Neuronal stem cell (in vitro differentiated cells): ENCODE measurements at regions not wholly inside any gene's neighbourhood (a gene's known extent, or its start where the extent isn't known, plus 50 kb on each side); places are given as distances from the start of the nearest gene placed in this dataset.
A peak's percentile ranks its signal among the peaks of the same experiment; 100 is the strongest.

Source experiments
- DNase-seq: peaks from one replicate; pipeline ENCODE4 v3.0.0-alpha.2; 2013; ENCODE audit warnings: low spot score
- H2AFZ ChIP-seq: one replicate; pipeline ENCODE4 v1.6.1; 2013; ENCODE audit warnings: mild to moderate bottlenecking, low read length, inconsistent platforms
- H2AK5ac ChIP-seq: 2 replicates; pipeline ENCODE4 v1.6.1; 2013; ENCODE audit warnings: low read depth, mild to moderate bottlenecking, inconsistent platforms, low read length, moderate library complexity, mixed read lengths
- H2BK120ac ChIP-seq: 2 replicates; pipeline ENCODE4 v1.6.1; 2013; ENCODE audit warnings: low read depth, mild to moderate bottlenecking, inconsistent platforms, low read length, moderate library complexity, mixed read lengths
- H2BK12ac ChIP-seq: one replicate; pipeline ENCODE4 v1.6.1; 2013; ENCODE audit warnings: low read length, inconsistent platforms
- H2BK15ac ChIP-seq: 2 replicates; pipeline ENCODE4 v1.6.1; 2013; ENCODE audit warnings: mild to moderate bottlenecking, low read length, inconsistent platforms, mixed read lengths
- H2BK5ac ChIP-seq: one replicate; pipeline ENCODE4 v1.6.1; 2013; ENCODE audit warnings: inconsistent platforms, mild to moderate bottlenecking, low read length, moderate library complexity
- H3K14ac ChIP-seq: one replicate; pipeline ENCODE4 v1.6.1; 2013; ENCODE audit warnings: low read length, inconsistent platforms
- H3K18ac ChIP-seq: 2 replicates; pipeline ENCODE4 v1.6.1; 2013; ENCODE audit warnings: low read length, inconsistent platforms
- H3K23ac ChIP-seq: 2 replicates; pipeline ENCODE4 v1.6.1; 2013; ENCODE audit warnings: low read depth, mild to moderate bottlenecking, mixed read lengths, low read length, inconsistent platforms; ENCODE audit not compliant: poor library complexity
- H3K27ac ChIP-seq: replicated peaks from 3 replicates; pipeline ENCODE4 v1.5.1; 2013; ENCODE audit warnings: low read length, inconsistent platforms
- H3K27me3 ChIP-seq, 3 experiments: 2 replicates each; pipeline ENCODE4 v1.6.1; 2013; ENCODE audit warnings: low read length in 3 of 3, mild to moderate bottlenecking in 2 of 3, inconsistent platforms in 1 of 3, low read depth in 1 of 3, mixed read lengths in 1 of 3, moderate library complexity in 1 of 3; ENCODE audit not compliant: control insufficient read depth in 3 of 3, insufficient read depth in 3 of 3
- H3K36me3 ChIP-seq, 2 donors: replicated peaks in 1 of 2; 2 replicates each; pipeline ENCODE4 v1.6.1; 2013; ENCODE audit warnings: low read length in 2 of 2; ENCODE audit not compliant: control insufficient read depth in 2 of 2, insufficient read depth in 2 of 2
- H3K4ac ChIP-seq: 2 replicates; pipeline ENCODE4 v1.6.1; 2013; ENCODE audit warnings: inconsistent platforms, mild to moderate bottlenecking, low read length, moderate library complexity
- H3K4me1 ChIP-seq, 2 donors: 1 replicate in 1 of 2; 2 replicates in 1 of 2; pipeline ENCODE4 v1.6.1; 2013; ENCODE audit warnings: low read length in 2 of 2, low read depth in 1 of 2; ENCODE audit not compliant: control insufficient read depth in 2 of 2, insufficient read depth in 1 of 2
- H3K4me2 ChIP-seq: one replicate; pipeline ENCODE4 v1.6.1; 2013; ENCODE audit warnings: mild to moderate bottlenecking, low read length, inconsistent platforms; ENCODE audit not compliant: insufficient read depth, poor library complexity, severe bottlenecking
- H3K4me3 ChIP-seq, 2 donors: 2 replicates each; pipeline ENCODE4 v1.5.1; 2013; ENCODE audit warnings: low read length in 2 of 2, mild to moderate bottlenecking in 2 of 2, inconsistent platforms in 1 of 2, moderate library complexity in 1 of 2
- H3K79me1 ChIP-seq: one replicate; pipeline ENCODE4 v1.6.1; 2013; ENCODE audit warnings: low read depth, mild to moderate bottlenecking, inconsistent platforms, low read length, moderate library complexity
- H3K9ac ChIP-seq: one replicate; pipeline ENCODE4 v1.6.1; 2013; ENCODE audit warnings: mild to moderate bottlenecking, low read depth, low read length, inconsistent platforms; ENCODE audit not compliant: poor library complexity
- H3K9me3 ChIP-seq, 2 donors: replicated peaks in 1 of 2; 2 replicates each; pipeline versions ENCODE3 to v1.6.1; 2013; ENCODE audit warnings: low read length in 2 of 2, mild to moderate bottlenecking in 2 of 2, inconsistent platforms in 1 of 2, low read depth in 1 of 2, mixed read lengths in 1 of 2, moderate library complexity in 1 of 2; ENCODE audit not compliant: control insufficient read depth in 2 of 2, insufficient read depth in 1 of 2
- H4K8ac ChIP-seq: one replicate; pipeline ENCODE4 v1.6.1; 2013; ENCODE audit warnings: low read depth, mild to moderate bottlenecking, inconsistent platforms, low read length, moderate library complexity
- H4K91ac ChIP-seq: one replicate; pipeline ENCODE4 v1.6.1; 2013; ENCODE audit warnings: low read length, low read depth, mild to moderate bottlenecking, inconsistent platforms; ENCODE audit not compliant: poor library complexity
- WGBS, 2 donors: extraction: QIAGEN DNeasy Blood & Tissue Kit; methylation state at CpG; one replicate each; pipeline ENCODE4 v1.1.7; 2013; ENCODE audit warnings: missing lambda C conversion rate in 2 of 2, mixed read lengths in 1 of 2; ENCODE audit not compliant: insufficient read length in 2 of 2, insufficient replicate concordance in 1 of 2; ENCODE audit errors: extremely low coverage in 2 of 2; 5-methylcytosine and 5-hydroxymethylcytosine counted together

GRCh38 chr5:36377192-36377591 lies 75.5 kb upstream of the RANBP3L start:
- no CpG with 5 or more reads among the region's 2 CpGs for WGBS, 2 donors
- H3K9ac ChIP-seq, result no peak overlapping the region
- H2BK120ac ChIP-seq, result no peak overlapping the region
- no peak for DNase-seq
- no peaks in the 10 kb centered on the region for H3K36me3 ChIP-seq
- H2BK12ac ChIP-seq, result no peak overlapping the region
- H3K27ac ChIP-seq, result no peak overlapping the region
- peaks cover 0 to 6% (median 0%) of the 10 kb centered on the region in 3 experiments for H3K27me3 ChIP-seq
- no peak overlapping the region for H3K4me2 ChIP-seq
- H4K91ac ChIP-seq, result no peak overlapping the region
- H3K23ac ChIP-seq, result no peak overlapping the region
- H3K4me1 ChIP-seq, result no peaks in the 10 kb centered on the region
- no peak overlapping the region for H2AK5ac ChIP-seq
- H2BK15ac ChIP-seq, result no peak overlapping the region
- no peak overlapping the region for H3K4me3 ChIP-seq
- H3K14ac ChIP-seq, result no peak overlapping the region
- H3K4ac ChIP-seq, result no peak overlapping the region
- H4K8ac ChIP-seq, result no peak overlapping the region
- H3K18ac ChIP-seq, result no peak overlapping the region
- H3K79me1 ChIP-seq, result no peaks in the 10 kb centered on the region
- H2BK5ac ChIP-seq, result no peak overlapping the region
- H3K9me3 ChIP-seq, result no peaks in the 10 kb centered on the region
- no peak overlapping the region for H2AFZ ChIP-seq

DNA sequence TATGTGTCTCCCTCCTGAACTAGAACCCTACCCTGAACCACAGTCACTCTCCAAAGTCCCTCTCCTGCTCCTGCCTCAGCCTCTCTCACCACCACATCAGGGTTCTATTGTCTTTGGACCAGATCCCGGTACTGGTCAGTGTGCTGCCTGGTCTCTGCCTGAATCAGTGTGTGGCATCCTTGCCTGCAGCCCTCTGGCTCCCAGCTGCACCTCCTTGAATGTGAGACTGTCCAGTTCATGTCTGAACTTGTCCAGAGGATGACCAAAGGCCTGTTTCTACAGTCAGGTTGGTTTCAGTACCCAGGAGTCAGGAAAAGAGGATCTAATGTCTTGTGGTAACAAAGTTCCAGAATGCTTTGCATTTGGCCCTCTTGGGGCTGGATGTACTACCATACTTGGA lies 76.8 kb upstream of the RANBP3L start:
- H3K4me3 ChIP-seq, result no peak overlapping the region
- H3K4ac ChIP-seq, result no peak overlapping the region
- H3K9me3 ChIP-seq, result no peaks in the 10 kb centered on the region
- no peaks in the 10 kb centered on the region for H3K79me1 ChIP-seq
- H2AFZ ChIP-seq, result peak overlapping the region; percentile 51
- H4K91ac ChIP-seq, result no peak overlapping the region
- H3K36me3 ChIP-seq, result no peaks in the 10 kb centered on the region
- no peak overlapping the region for H2BK5ac ChIP-seq
- H3K18ac ChIP-seq, result no peak overlapping the region
- H2BK15ac ChIP-seq, result no peak overlapping the region
- H3K23ac ChIP-seq, result no peak overlapping the region
- no peak overlapping the region for H3K4me2 ChIP-seq
- no peak overlapping the region for H2BK12ac ChIP-seq
- no peak overlapping the region for H4K8ac ChIP-seq
- H2AK5ac ChIP-seq, result no peak overlapping the region
- H3K27ac ChIP-seq, result no peak overlapping the region
- H2BK120ac ChIP-seq, result no peak overlapping the region
- no CpG with 5 or more reads among the region's 1 CpG for WGBS, 2 donors
- no peak for DNase-seq
- peak overlapping the region; percentile 10 for H3K14ac ChIP-seq
- H3K4me1 ChIP-seq, result no peaks in the 10 kb centered on the region
- no peak overlapping the region for H3K9ac ChIP-seq
- H3K27me3 ChIP-seq, result peaks cover 0 to 6% (median 0%) of the 10 kb centered on the region in 3 experiments

GRCh38 chr5:36382890-36383289 lies 81.2 kb upstream of the RANBP3L start:
- DNase-seq, result no peak
- Histone ChIP-seq H2AK5ac (no peak overlapping the region), H2BK15ac (no peak overlapping the region), H2BK12ac (no peak overlapping the region), H3K4me1 (no peaks in the 10 kb centered on the region), H3K4me2 (no peak overlapping the region), H3K36me3 (no peaks in the 10 kb centered on the region), H3K23ac (no peak overlapping the region), H4K8ac (no peak overlapping the region), H3K27ac (no peak overlapping the region), H4K91ac (no peak overlapping the region), H3K9ac (no peak overlapping the region), H3K18ac (no peak overlapping the region), H3K27me3 (peaks cover 0 to 5% (median 0%) of the 10 kb centered on the region in 3 experiments), H2AFZ (no peak overlapping the region), H2BK120ac (no peak overlapping the region), H3K4ac (no peak overlapping the region), H3K14ac (no peak overlapping the region), H3K9me3 (no peaks in the 10 kb centered on the region), H3K79me1 (no peaks in the 10 kb centered on the region), H3K4me3 (no peak overlapping the region), H2BK5ac (no peak overlapping the region)
- no CpG with 5 or more reads among the region's 2 CpGs for WGBS, 2 donors

DNA sequence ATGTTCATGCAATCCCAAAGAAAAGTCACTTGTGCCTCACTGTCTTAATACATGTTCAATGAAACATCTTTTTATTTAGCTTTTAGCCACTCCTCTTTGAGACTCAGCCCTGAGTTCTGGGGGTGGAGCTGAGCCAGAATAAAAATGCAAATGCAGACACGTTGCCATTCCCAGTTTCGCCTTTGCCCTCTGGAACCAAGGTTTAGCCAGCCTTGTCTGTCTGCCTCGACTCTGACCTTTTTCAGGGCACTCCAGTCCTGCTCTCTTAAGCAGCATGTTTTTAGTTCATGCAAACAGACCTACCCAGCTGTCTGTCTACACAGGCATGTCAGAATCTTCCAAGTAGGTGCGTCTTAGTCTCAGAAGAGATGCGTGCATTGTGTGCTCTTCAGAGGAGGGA lies 82.2 kb upstream of the RANBP3L start:
- H3K9me3 ChIP-seq, result no peaks in the 10 kb centered on the region
- no peaks in the 10 kb centered on the region for H3K79me1 ChIP-seq
- H3K36me3 ChIP-seq, result no peaks in the 10 kb centered on the region
- no peak overlapping the region for H3K27ac ChIP-seq
- no peak overlapping the region for H4K8ac ChIP-seq
- H3K27me3 ChIP-seq, result peaks cover 0 to 4% (median 0%) of the 10 kb centered on the region in 3 experiments
- no peak overlapping the region for H3K4me3 ChIP-seq
- H2AFZ ChIP-seq, result peak overlapping the region; percentile 8
- H2BK5ac ChIP-seq, result no peak overlapping the region
- H3K23ac ChIP-seq, result no peak overlapping the region
- no peaks in the 10 kb centered on the region for H3K4me1 ChIP-seq
- no peak overlapping the region for H2BK12ac ChIP-seq
- no peak for DNase-seq
- no peak overlapping the region for H3K4ac ChIP-seq
- H2AK5ac ChIP-seq, result no peak overlapping the region
- H3K14ac ChIP-seq, result no peak overlapping the region
- H2BK120ac ChIP-seq, result no peak overlapping the region
- H3K18ac ChIP-seq, result no peak overlapping the region
- no CpG with 5 or more reads among the region's 5 CpGs for WGBS, 2 donors
- no peak overlapping the region for H4K91ac ChIP-seq
- no peak overlapping the region for H3K9ac ChIP-seq
- no peak overlapping the region for H2BK15ac ChIP-seq
- H3K4me2 ChIP-seq, result no peak overlapping the region
